MM.1S (cell line): ENCODE measurements at regions not wholly inside any gene's neighbourhood (a gene's known extent, or its start where the extent isn't known, plus 50 kb on each side); places are given as distances from the start of the nearest gene placed in this dataset.

Experiments used
- DNase-seq: peaks from one replicate; pipeline ENCODE4 v3.0.0-alpha.2; 2015
- H2AFZ ChIP-seq: fragments of 300-600 bp; sonication (generic); 2 replicates; pipeline ENCODE4 v1.6.0; 2016; ENCODE audit warnings: antibody characterized with exemption, low read length
- H3F3A ChIP-seq: fragments of 300-600 bp; sonication (generic); 2 replicates; pipeline ENCODE4 v1.6.1; 2016; ENCODE audit warnings: mild to moderate bottlenecking, antibody characterized with exemption, low read length, moderate library complexity, mixed read lengths; ENCODE audit not compliant: insufficient read depth
- H3K27ac ChIP-seq: fragments of 300-600 bp; sonication (generic); 2 replicates; pipeline ENCODE4 v1.5.1; 2016; ENCODE audit warnings: mild to moderate bottlenecking, low read length
- H3K27me3 ChIP-seq: fragments of 300-600 bp; sonication (generic); replicated peaks from 2 replicates; pipeline ENCODE4 v1.6.0; 2016; ENCODE audit warnings: low read length; ENCODE audit not compliant: insufficient read depth
- H3K36me3 ChIP-seq: fragments of 300-600 bp; sonication (generic); replicated peaks from 2 replicates; pipeline ENCODE4 v1.6.1; 2016; ENCODE audit warnings: mild to moderate bottlenecking, low read length, mixed read lengths; ENCODE audit not compliant: insufficient read depth
- H3K4me1 ChIP-seq: fragments of 300-600 bp; sonication (generic); 2 replicates; pipeline ENCODE4 v1.6.1; 2016; ENCODE audit warnings: low read length, mixed read lengths
- H3K4me2 ChIP-seq: fragments of 300-600 bp; sonication (generic); 2 replicates; pipeline ENCODE4 v1.6.0; 2016; ENCODE audit warnings: low read depth, low read length
- H3K4me3 ChIP-seq: fragments of 300-600 bp; sonication (generic); 2 replicates; pipeline ENCODE4 v1.5.1; 2016; ENCODE audit warnings: low read length, mixed read lengths
- H3K79me2 ChIP-seq: fragments of 300-600 bp; sonication (generic); 2 replicates; pipeline ENCODE4 v1.6.1; 2016; ENCODE audit warnings: mixed run types, low read length, mixed read lengths
- H3K9ac ChIP-seq: fragments of 300-600 bp; sonication (generic); 2 replicates; pipeline ENCODE4 v1.6.1; 2016; ENCODE audit warnings: low read length, mixed read lengths
- H3K9me2 ChIP-seq: fragments of 300-600 bp; sonication (generic); replicated peaks from 2 replicates; pipeline ENCODE4 v1.6.1; 2016; ENCODE audit warnings: mild to moderate bottlenecking, low read length, mixed read lengths; ENCODE audit not compliant: insufficient read depth
- H3K9me3 ChIP-seq: fragments of 300-600 bp; sonication (generic); replicated peaks from 2 replicates; pipeline ENCODE4 v1.6.1; 2016; ENCODE audit warnings: mild to moderate bottlenecking, low read length, mixed read lengths; ENCODE audit not compliant: insufficient read depth
- H4K20me1 ChIP-seq: fragments of 300-600 bp; sonication (generic); 2 replicates; pipeline ENCODE4 v1.6.1; 2016; ENCODE audit warnings: mild to moderate bottlenecking, low read length, moderate library complexity, mixed read lengths; ENCODE audit not compliant: insufficient read depth
- EZH2 ChIP-seq: fragments of 300-600 bp; sonication (generic); optimal IDR thresholded peaks from 2 replicates; pipeline ENCODE3; 2017; ENCODE audit warnings: low read depth, mild to moderate bottlenecking, antibody characterized with exemption, low read length, mixed read lengths
- EZH2phosphoT487 ChIP-seq: fragments of 300-600 bp; sonication (generic); IDR thresholded peaks from 2 replicates; pipeline ENCODE4 v1.6.1; 2018; ENCODE audit warnings: antibody characterized with exemption, low read length
- TF ChIP-seq, protein P1 (sequence below): fragments of 300-600 bp; sonication (generic); IDR thresholded peaks from 2 replicates; pipeline ENCODE4 v1.5.1; 2016; ENCODE audit warnings: antibody characterized with exemption, low read length, mixed read lengths

DNA sequence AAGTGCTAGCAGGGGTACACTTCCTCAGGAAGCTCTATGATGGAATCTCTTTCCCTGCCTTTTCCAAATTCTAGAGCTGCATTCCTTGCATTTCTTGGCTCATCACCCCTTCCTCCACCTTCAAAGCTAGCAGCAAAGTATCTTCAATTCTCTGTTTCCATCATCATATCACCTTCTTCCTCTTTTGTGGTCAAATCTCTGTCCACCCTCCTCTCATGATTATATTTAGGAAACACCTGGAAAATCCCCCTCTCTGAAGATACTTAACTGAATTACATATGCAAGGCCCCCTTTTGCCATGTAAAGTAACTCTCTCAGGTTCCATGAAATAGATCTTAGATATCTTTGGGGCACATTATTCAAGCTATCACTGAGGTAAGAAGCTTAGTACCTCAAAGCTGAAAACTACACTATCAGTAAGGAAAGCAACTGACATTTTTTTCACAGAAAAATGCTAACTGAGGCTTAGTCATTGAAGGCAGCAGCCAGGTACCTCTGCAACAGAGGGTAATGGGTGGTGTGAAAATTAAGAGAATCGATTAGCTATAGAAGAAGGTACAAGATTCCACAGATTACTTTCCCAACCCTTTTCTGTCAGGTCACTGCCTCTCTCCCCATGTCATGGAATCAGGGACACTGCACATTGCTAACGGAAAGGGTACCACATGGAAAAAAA is 197.3 kb downstream of the MACC1 start:
- no peak overlapping the region for H3K27ac ChIP-seq

DNA sequence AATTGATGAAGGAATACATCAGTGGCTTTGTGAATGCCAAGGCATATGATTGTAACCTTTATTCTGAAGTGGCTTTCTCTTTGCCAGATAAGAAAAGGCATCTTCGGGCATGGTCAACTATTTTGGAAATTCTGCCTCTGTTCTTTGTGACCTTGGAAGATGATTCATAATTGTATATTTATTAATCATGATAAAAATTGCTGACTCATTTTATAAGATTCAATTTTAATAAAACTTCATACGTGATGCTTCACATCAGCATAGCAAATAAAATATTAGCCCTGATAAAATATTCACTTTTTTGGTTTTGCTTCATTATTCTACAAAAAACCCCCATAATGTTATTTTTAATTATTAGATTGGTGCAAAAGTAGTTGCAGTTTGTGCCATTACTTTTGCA is 200.5 kb downstream of the MACC1 start:
- Histone ChIP-seq H3K9me2 (no peaks in the 10 kb centered on the region), H3K79me2 (no peaks in the 10 kb centered on the region), H3K9ac (no peak overlapping the region), H3K9me3 (no peaks in the 10 kb centered on the region), H3K27me3 (no peaks in the 10 kb centered on the region), H3F3A (no peaks in the 10 kb centered on the region), H2AFZ (no peak overlapping the region), H3K4me2 (no peak overlapping the region), H3K4me3 (no peak overlapping the region), H3K27ac (no peak overlapping the region), H4K20me1 (no peaks in the 10 kb centered on the region), H3K4me1 (peaks cover 24% of the 10 kb centered on the region), H3K36me3 (no peaks in the 10 kb centered on the region)
- DNase-seq, result no peak
- no peak for TF ChIP-seq EZH2
- TF ChIP-seq, protein P1, sequence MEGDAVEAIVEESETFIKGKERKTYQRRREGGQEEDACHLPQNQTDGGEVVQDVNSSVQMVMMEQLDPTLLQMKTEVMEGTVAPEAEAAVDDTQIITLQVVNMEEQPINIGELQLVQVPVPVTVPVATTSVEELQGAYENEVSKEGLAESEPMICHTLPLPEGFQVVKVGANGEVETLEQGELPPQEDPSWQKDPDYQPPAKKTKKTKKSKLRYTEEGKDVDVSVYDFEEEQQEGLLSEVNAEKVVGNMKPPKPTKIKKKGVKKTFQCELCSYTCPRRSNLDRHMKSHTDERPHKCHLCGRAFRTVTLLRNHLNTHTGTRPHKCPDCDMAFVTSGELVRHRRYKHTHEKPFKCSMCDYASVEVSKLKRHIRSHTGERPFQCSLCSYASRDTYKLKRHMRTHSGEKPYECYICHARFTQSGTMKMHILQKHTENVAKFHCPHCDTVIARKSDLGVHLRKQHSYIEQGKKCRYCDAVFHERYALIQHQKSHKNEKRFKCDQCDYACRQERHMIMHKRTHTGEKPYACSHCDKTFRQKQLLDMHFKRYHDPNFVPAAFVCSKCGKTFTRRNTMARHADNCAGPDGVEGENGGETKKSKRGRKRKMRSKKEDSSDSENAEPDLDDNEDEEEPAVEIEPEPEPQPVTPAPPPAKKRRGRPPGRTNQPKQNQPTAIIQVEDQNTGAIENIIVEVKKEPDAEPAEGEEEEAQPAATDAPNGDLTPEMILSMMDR, result no peak
- TF ChIP-seq EZH2phosphoT487, result no peak

More for the DNA sequence above, 197.3 kb downstream of the MACC1 start:
- no peaks in the 10 kb centered on the region for H3K9me2 ChIP-seq
- H3K36me3 ChIP-seq, result no peaks in the 10 kb centered on the region
- H3K27me3 ChIP-seq, result no peaks in the 10 kb centered on the region
- peak; percentile 16 for DNase-seq
- no peaks in the 10 kb centered on the region for H3K79me2 ChIP-seq
- no peaks in the 10 kb centered on the region for H3F3A ChIP-seq
- H3K9ac ChIP-seq, result no peak overlapping the region
- peak overlapping the region; percentile 8; the same call in 1 of the 2 replicates for H3K4me2 ChIP-seq
- no peak overlapping the region for H2AFZ ChIP-seq
- H4K20me1 ChIP-seq, result no peaks in the 10 kb centered on the region
- H3K4me3 ChIP-seq, result no peak overlapping the region
- peaks cover 28% of the 10 kb centered on the region for H3K4me1 ChIP-seq
- no peaks in the 10 kb centered on the region for H3K9me3 ChIP-seq
- TF ChIP-seq, protein P1, result no peak
- no peak for TF ChIP-seq EZH2
- no peak for TF ChIP-seq EZH2phosphoT487

DNA sequence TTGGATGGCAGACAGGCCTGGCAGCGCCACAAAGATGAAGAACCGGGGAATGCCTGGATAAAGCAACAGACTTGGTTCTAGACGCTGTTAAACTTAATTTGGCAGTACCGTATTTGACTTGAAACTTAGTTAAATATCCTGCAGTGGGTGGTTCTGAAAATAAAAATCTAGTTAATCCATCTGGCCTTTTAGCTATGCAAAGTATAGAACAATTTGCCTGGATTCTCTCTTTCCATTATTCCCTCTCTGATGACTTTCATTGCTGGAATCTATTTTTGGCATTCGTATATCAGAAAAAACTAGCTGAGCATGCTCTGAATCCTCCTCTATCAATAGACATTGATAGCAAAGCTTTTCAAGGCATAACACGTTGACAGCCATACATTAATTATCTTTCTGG is 203.6 kb downstream of the MACC1 start:
- no peak overlapping the region for H3K27ac ChIP-seq
- no peaks in the 10 kb centered on the region for H3K9me3 ChIP-seq
- no peaks in the 10 kb centered on the region for H3K36me3 ChIP-seq
- H3F3A ChIP-seq, result no peaks in the 10 kb centered on the region
- H3K4me3 ChIP-seq, result no peak overlapping the region
- H3K9me2 ChIP-seq, result no peaks in the 10 kb centered on the region
- TF ChIP-seq EZH2phosphoT487, result no peak
- TF ChIP-seq, protein P1, result no peak
- no peak for TF ChIP-seq EZH2
- H2AFZ ChIP-seq, result no peak overlapping the region
- H3K9ac ChIP-seq, result no peak overlapping the region
- H4K20me1 ChIP-seq, result no peaks in the 10 kb centered on the region
- no peak overlapping the region for H3K4me2 ChIP-seq
- 0 out of 2 replicates have a peak, but pooled peaks cover 5% of the 10 kb centered on the region for H3K4me1 ChIP-seq
- H3K79me2 ChIP-seq, result no peaks in the 10 kb centered on the region
- DNase-seq, result no peak
- no peaks in the 10 kb centered on the region for H3K27me3 ChIP-seq
